B cell (primary cell): ENCODE measurements at regions not wholly inside any gene's neighbourhood (a gene's known extent, or its start where the extent isn't known, plus 50 kb on each side); places are given as distances from the start of the nearest gene placed in this dataset.

ENCODE experiments used
- ATAC-seq: fragments of 200-7000 bp; cut with Tn5 transposase; one replicate; pipeline ENCODE4 v1.10.0; 2021; ENCODE audit warnings: low read depth, mild to moderate bottlenecking, moderate number of reproducible peaks, moderate library complexity
- CTCF ChIA-PET: fragments of 350-600 bp; sonication (Branson Sonifier 250); formaldehyde crosslinking; loops from one replicate; lab custom pipeline; 2021; ENCODE audit warnings: antibody characterized with exemption, inconsistent platforms; lab: Charles Lee
- POLR2A ChIA-PET: fragments of 350-600 bp; sonication (Branson Sonifier 250); formaldehyde crosslinking; loops from one replicate; lab custom pipeline; 2021; ENCODE audit warnings: antibody characterized with exemption; lab: Charles Lee
- DNase-seq: peaks from one replicate; pipeline ENCODE4 v3.0.0; 2013
- H2AFZ ChIP-seq: 2 replicates; pipeline ENCODE4 v1.6.1; 2012; ENCODE audit warnings: mild to moderate bottlenecking, low read depth, low read length; ENCODE audit not compliant: insufficient read depth, poor library complexity, severe bottlenecking
- H3K27ac ChIP-seq, 2 donors: 1 replicate in 1 of 2; 2 replicates in 1 of 2; pipeline ENCODE4 v1.5.1; 2012 to 2013; ENCODE audit warnings: low read length in 2 of 2, mild to moderate bottlenecking in 2 of 2, moderate library complexity in 1 of 2
- H3K27me3 ChIP-seq, 4 experiments: fragments of 200-600 bp in 1 of 4; sonication (generic) in 1 of 4; replicated peaks in 1 of 4; 1 replicate in 2 of 4; 2 replicates in 2 of 4; pipeline versions ENCODE4 v1.6.1 to v1.7.0; 2013 to 2016; ENCODE audit warnings: low read length in 3 of 4, mild to moderate bottlenecking in 2 of 4, mixed read lengths in 1 of 4, moderate library complexity in 1 of 4; ENCODE audit not compliant: insufficient read depth in 4 of 4, control insufficient read depth in 3 of 4; ENCODE audit errors: control extremely low read depth in 1 of 4
- H3K36me3 ChIP-seq, 2 experiments: replicated peaks in 1 of 2; 1 replicate in 1 of 2; 2 replicates in 1 of 2; pipeline versions ENCODE4 v1.6.1 to v1.7.1; 2013; ENCODE audit warnings: low read length in 1 of 2; ENCODE audit not compliant: insufficient read depth in 2 of 2, control insufficient read depth in 1 of 2; ENCODE audit errors: control extremely low read depth in 1 of 2, extremely low read depth in 1 of 2
- H3K4me1 ChIP-seq, 2 donors: fragments of 200-600 bp in 1 of 2; sonication (generic) in 1 of 2; 1 replicate in 1 of 2; 2 replicates in 1 of 2; pipeline versions ENCODE4 v1.5.1 to v1.6.1; 2013 to 2017; ENCODE audit warnings: low read length in 2 of 2; ENCODE audit not compliant: control insufficient read depth in 2 of 2, insufficient read depth in 2 of 2
- H3K4me2 ChIP-seq: replicated peaks from 2 replicates; pipeline ENCODE3; 2012; ENCODE audit warnings: mild to moderate bottlenecking, low read depth, low read length; ENCODE audit not compliant: poor library complexity, severe bottlenecking
- H3K4me3 ChIP-seq, 5 experiments: fragments of 200-600 bp in 1 of 5; sonication (generic) in 1 of 5; 1 replicate in 3 of 5; 2 replicates in 2 of 5; pipeline versions ENCODE4 v1.5.1 to v1.7.0; 2011 to 2016; ENCODE audit warnings: low read length in 4 of 5, mild to moderate bottlenecking in 4 of 5, low read depth in 2 of 5, control low read depth in 1 of 5, moderate library complexity in 1 of 5; ENCODE audit not compliant: insufficient read depth in 1 of 5; ENCODE audit errors: control extremely low read depth in 1 of 5, extremely low read depth in 1 of 5
- H3K79me2 ChIP-seq: fragments of 200-600 bp; sonication (generic); one replicate; pipeline ENCODE4 v1.6.0; 2016; ENCODE audit warnings: low read length; ENCODE audit not compliant: control insufficient read depth, insufficient read depth
- H3K9ac ChIP-seq: fragments of 200-600 bp; sonication (generic); 2 replicates; pipeline ENCODE4 v1.6.1; 2017; ENCODE audit warnings: mild to moderate bottlenecking, low read length, moderate library complexity
- H3K9me3 ChIP-seq, 3 donors: one replicate each; pipeline versions ENCODE4 v1.6.1 to v1.7.1; 2013; ENCODE audit warnings: low read length in 2 of 3; ENCODE audit not compliant: control insufficient read depth in 2 of 3, insufficient read depth in 1 of 3; ENCODE audit errors: control extremely low read depth in 1 of 3
- H4K20me1 ChIP-seq: 2 replicates; pipeline ENCODE4 v1.6.0; 2012; ENCODE audit warnings: mild to moderate bottlenecking, low read length; ENCODE audit not compliant: insufficient read depth, control insufficient read depth, poor library complexity, severe bottlenecking
- H3K27ac Mint-ChIP-seq: one replicate; pipeline ENCODE4 v1.8.0; 2021; ENCODE audit warnings: mixed read lengths
- H3K27me3 Mint-ChIP-seq: one replicate; pipeline ENCODE4 v1.8.0; 2021; ENCODE audit warnings: mixed read lengths
- H3K4me1 Mint-ChIP-seq: one replicate; pipeline ENCODE4 v1.8.0; 2021; ENCODE audit warnings: mixed read lengths
- H3K4me3 Mint-ChIP-seq: one replicate; pipeline ENCODE4 v1.8.0; 2021; ENCODE audit warnings: mixed read lengths
- H3K9me3 Mint-ChIP-seq: one replicate; pipeline ENCODE4 v1.8.0; 2022; ENCODE audit warnings: mixed read lengths; ENCODE audit not compliant: insufficient read depth
- CTCF ChIP-seq: fragments of 200-600 bp; IDR thresholded peaks from one replicate; pipeline ENCODE4 v1.8.0; 2022; ENCODE audit warnings: antibody characterized with exemption, mild to moderate bottlenecking
- EZH2 ChIP-seq: IDR thresholded peaks from 2 replicates; pipeline ENCODE4 v1.6.1; 2012; ENCODE audit warnings: borderline replicate concordance, low read depth, mild to moderate bottlenecking, moderate library complexity, low read length; ENCODE audit not compliant: insufficient read depth, poor library complexity, severe bottlenecking
- WGBS: methylation state at CpG from one replicate; pipeline ENCODE4 v1.1.5; 2013; ENCODE audit warnings: missing lambda C conversion rate; ENCODE audit not compliant: insufficient coverage; 5-methylcytosine and 5-hydroxymethylcytosine counted together
- intact Hi-C: fragments of 100-400 bp; cut with micrococcal nuclease; formaldehyde crosslinking; loops from one replicate; pipeline ENCODE4 v1.10.0; 2022

- Histone ChIP-seq H3K27me3 (peaks cover 0 to 3% (median 0%) of the 10 kb centered on the region in 4 experiments), H3K27ac (no peak overlapping the region), H4K20me1 (no peaks in the 10 kb centered on the region), H3K9me3 (peaks cover 0 to 5% (median 0%) of the 10 kb centered on the region in 3 donors), H3K36me3 (no peaks in the 10 kb centered on the region), H2AFZ (no peak overlapping the region), H3K4me1 (no peaks in the 10 kb centered on the region), H3K4me3 (no peak overlapping the region), H3K9ac (no peak overlapping the region), H3K4me2 (no peak overlapping the region), H3K79me2 (no peaks in the 10 kb centered on the region)
- Mint-ChIP-seq H3K4me1 (peaks cover 4% of the 10 kb centered on the region), H3K4me3 (no peak overlapping the region), H3K9me3 (no peaks in the 10 kb centered on the region), H3K27ac (no peak overlapping the region), H3K27me3 (peaks cover 9% of the 10 kb centered on the region)
- POLR2A ChIA-PET, result interaction anchor here (0.7 kb wide), 1 partner anchor 22 kb away, joined by 3 read pairs; no protein-coding TSS in a partner anchor
- TF ChIP-seq CTCF (no peak), EZH2 (no peak)
- DNase-seq (no peak), ATAC-seq (no peak)
- WGBS, result 70% methylated on average over 2 of the region's 4 CpGs
- intact Hi-C loops, result no loop called here
- CTCF ChIA-PET, result interaction anchor here (0.9 kb wide), 1 partner anchor 10 kb away, joined by 3 read pairs; no protein-coding TSS in a partner anchor
These were observed 405.7 kb upstream of the POU3F1 start for GRCh38 chr1:38452246-38452645.

GRCh38 chr1:38451541-38451993, 405.0 kb upstream of the POU3F1 start:
- CTCF ChIA-PET, result no interaction called here

More at GRCh38 chr1:38451541-38451993, 405.0 kb upstream of the POU3F1 start:
- Histone ChIP-seq H3K9me3 (peaks cover 0 to 5% (median 0%) of the 10 kb centered on the region in 3 donors), H4K20me1 (no peaks in the 10 kb centered on the region), H3K4me2 (no peak overlapping the region), H3K4me1 (no peaks in the 10 kb centered on the region), H2AFZ (no peak overlapping the region), H3K27ac (no peak overlapping the region), H3K79me2 (no peaks in the 10 kb centered on the region), H3K36me3 (no peaks in the 10 kb centered on the region), H3K27me3 (peaks cover 0 to 3% (median 0%) of the 10 kb centered on the region in 4 experiments), H3K9ac (no peak overlapping the region), H3K4me3 (no peak overlapping the region)
- H3K9me3 Mint-ChIP-seq, result no peaks in the 10 kb centered on the region
- intact Hi-C loops, result no loop called here
- DNase-seq (no peak), ATAC-seq (no peak)
- TF ChIP-seq CTCF (no peak), EZH2 (no peak)
- H3K27ac Mint-ChIP-seq, result no peak overlapping the region
- H3K4me1 Mint-ChIP-seq, result peaks cover 4% of the 10 kb centered on the region
- POLR2A ChIA-PET, result interaction anchor here (0.7 kb wide), 1 partner anchor 23 kb away, joined by 3 read pairs; no protein-coding TSS in a partner anchor
- WGBS, result 53% methylated on average over 2 of the region's 3 CpGs
- H3K27me3 Mint-ChIP-seq, result peaks cover 16% of the 10 kb centered on the region
- H3K4me3 Mint-ChIP-seq, result no peak overlapping the region
